ENCODE measurements at regions not wholly inside any gene's neighbourhood (a gene's known extent, or its start where the extent isn't known, plus 50 kb on each side); places are given as distances from the start of the nearest gene placed in this dataset.
A peak's percentile ranks its signal among the peaks of the same experiment; 100 is the strongest.

GRCh38 chr17:79520167-79521165, 90.4 kb downstream of the RBFOX3 start:
- DNase-seq: no peak

DNA sequence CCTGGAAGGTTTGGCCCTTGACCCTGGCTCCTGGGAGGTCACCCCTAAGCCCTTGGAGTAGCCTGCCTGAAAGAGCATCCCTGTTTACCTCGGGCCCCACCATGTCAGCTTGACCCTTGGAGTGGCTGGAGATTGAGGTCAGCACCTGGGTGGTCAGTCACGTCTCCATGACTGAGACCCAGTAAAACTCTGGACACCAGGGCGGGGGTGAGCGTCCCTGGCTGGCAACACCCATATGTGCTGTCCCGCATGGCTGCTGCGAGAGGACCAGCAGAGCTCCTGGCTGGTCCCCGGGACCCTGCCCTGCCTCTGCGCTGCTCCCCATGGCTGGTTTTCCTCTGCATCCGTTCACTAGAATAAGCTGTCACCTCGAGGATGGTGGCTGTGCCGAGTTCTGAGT, 91.2 kb downstream of the RBFOX3 start:
- DNase-seq: no peak

DNA sequence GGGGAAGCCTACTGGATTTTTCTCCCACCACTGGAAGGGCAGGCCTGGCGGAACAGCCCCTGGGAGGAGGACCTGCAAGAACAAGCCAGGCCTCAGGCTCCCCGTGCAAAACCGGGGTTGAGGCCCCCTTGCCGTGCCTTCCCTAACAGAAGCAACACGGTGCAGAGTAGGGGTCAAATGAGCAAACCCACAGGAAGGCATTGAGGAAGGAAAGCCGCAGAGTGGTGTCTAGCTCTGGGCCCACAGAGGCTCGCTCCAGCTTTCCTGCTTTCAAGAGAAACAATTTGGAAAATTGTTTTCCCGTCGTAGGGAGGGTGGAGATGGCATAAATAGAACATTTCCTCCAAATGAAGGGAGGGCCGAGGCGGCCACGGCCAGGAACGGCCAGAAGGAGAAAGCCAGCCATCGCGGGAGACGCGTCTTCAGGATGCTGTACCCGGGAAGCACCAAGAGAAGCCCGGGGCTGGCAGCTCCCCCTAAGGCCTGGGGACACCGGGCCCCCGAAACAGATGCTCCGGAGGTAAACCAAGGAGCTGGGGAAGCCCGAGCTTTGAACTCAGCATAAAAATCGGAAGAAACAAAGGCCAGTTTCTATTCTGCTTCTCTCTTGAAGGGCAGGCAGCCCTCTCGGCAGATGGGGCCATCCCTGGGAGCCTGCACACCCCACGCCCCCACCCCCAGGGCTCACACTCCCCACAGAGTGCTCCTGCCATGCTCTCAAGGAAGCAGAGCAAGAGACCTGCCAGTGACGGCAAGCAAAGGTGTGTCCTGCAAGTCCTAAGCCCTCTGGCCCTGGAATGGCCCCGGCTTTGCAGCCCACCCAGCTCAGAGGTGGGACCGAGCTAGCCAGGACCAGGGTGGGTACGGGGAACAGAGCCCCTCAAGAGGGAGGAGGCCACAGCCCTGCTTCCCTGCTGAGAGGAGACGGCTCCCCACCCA, 92.0 kb downstream of the RBFOX3 start:
- DNase-seq: no peak

DNA sequence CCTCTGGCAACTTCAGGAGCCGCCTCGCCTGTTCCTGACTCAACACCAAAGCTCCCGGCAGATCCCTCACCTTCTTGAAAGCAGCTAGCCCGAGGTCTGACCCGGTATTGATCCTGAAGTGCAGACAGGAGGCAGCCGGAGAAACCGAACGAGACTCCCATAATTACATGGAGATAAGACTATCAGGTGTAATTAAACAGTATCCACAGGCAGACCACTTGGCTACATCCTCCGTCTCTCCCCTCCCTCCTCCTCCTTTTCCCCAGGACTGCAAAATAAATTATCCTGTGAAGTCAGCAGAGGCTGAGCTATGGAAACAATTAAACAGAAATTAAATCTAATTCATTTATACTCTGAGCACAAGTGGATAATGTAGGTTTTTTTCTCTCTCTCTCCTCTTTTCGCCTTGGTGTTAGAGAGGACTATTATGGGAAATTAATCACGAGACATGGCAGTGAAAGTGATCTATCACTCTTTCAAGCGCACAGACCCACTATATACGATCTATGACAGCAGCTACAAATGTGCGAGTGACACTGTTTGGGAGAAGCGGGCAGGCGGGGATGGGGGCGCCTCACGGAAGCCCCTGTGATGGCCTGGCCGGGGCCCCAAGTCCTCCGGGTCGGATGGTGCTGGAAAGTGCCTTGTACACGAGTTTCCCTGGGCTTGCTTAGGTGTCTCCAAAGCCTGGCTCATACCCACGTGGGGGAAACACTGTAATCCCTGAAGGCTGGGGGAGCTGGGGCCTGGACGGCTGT, 92.8 kb downstream of the RBFOX3 start:
- no peak for DNase-seq

DNA sequence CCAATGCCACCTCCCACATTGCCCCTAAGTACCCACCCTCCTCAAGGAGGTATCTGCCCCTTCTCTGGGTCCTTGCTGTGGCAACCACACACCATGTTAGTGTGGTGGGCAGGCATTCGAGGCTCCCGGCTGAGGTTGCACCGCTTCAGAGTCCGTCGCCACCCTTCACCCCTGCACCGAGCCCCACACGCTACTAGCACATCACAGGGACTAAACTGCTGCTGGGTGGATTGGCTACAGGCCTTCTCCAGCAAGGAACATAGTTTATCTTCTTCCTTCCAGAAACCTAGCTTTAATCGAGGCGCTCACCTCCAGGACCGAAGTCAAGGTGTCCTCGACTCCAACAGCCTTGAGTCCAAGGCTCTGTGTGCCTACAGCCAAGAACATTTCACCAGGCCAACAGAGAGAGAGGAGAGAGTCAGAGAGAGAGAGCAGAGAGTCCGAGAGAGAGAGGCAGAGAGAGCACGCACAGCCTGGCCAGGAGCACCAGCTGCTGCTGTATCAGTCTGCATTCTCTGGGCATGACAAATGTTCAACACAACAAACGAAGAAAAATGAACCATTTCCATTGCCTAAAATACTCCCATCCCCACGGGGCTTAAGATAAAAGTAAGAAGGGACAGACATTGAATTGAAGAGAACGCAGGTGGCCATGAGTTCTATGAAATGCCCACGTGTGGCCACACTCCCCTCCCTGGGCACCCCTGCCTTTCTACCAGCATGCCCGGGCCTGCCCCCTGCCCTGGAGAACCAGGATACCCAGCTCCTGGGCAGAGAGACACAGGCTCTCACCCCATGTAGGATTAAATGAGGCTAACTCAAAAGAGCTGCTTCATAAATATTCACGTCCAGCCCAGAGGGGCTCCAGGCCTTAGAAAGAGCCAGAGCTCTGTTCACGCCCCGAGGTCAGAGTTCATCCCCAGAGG, 94.9 kb downstream of the RBFOX3 start:
- DNase-seq: peak; percentile 13

DNA sequence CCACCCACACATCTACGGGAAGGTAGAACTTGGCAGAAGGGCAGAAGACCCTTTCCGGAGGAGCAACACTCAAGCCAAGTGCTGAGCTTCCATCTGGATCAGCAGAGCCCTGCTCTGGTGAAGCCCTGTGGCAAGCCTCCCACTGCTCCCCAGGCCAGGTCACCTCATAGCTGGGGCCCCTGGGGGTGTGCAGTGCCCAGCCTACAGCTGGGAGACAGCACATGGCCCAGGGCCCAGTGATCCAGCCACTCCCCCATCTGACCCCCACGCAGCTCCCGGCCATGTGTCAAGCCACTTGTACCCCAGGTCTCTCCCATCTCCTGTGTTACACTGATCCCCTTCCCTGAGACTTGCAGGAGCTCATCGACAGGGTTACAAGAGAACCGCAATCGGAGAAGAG, 95.7 kb downstream of the RBFOX3 start:
- no peak for DNase-seq

- DNase-seq: no peak
These were observed 96.9 kb downstream of the RBFOX3 start for GRCh38 chr17:79513820-79514535.

GRCh38 chr17:79513206-79513605, 97.6 kb downstream of the RBFOX3 start:
- DNase-seq: no peak

DNA sequence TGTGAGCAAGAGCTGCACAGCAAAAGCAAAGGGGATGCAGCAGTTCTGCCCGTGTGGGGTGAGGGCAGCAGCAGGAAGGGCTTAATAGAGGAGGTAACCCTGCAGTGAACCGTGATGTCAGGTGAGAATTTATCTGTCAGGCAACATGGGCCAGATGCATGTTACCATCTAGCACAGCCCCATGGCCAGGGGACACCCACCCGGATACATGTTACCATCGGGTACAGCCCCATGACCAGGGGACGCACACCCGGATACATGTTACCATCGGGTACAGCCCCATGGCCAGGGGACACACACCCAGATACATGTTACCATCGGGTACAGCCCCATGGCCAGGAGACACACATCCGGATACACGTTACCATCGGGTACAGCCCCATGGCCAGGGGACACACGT, 99.4 kb downstream of the RBFOX3 start:
- DNase-seq: no peak

GRCh38 chr17:79510071-79510470, 100.8 kb downstream of the RBFOX3 start:
- DNase-seq: no peak

GRCh38 chr17:79509490-79509889, 101.4 kb downstream of the RBFOX3 start:
- no peak for DNase-seq

- no peak for DNase-seq
These were observed 101.8 kb downstream of the RBFOX3 start for GRCh38 chr17:79509008-79509407.

- no peak for DNase-seq
These were observed 102.5 kb downstream of the RBFOX3 start for GRCh38 chr17:79508291-79508716.

- no peak for DNase-seq
These were observed 103.9 kb downstream of the RBFOX3 start for GRCh38 chr17:79506955-79507354.

GRCh38 chr17:79506150-79506870, 104.5 kb downstream of the RBFOX3 start:
- DNase-seq: no peak

- DNase-seq: no peak
These were observed 105.7 kb downstream of the RBFOX3 start for GRCh38 chr17:79505199-79505598.

- no peak for DNase-seq
These were observed 106.7 kb downstream of the RBFOX3 start for GRCh38 chr17:79504181-79504605.

GRCh38 chr17:79503126-79503839, 107.6 kb downstream of the RBFOX3 start:
- no peak for DNase-seq

DNA sequence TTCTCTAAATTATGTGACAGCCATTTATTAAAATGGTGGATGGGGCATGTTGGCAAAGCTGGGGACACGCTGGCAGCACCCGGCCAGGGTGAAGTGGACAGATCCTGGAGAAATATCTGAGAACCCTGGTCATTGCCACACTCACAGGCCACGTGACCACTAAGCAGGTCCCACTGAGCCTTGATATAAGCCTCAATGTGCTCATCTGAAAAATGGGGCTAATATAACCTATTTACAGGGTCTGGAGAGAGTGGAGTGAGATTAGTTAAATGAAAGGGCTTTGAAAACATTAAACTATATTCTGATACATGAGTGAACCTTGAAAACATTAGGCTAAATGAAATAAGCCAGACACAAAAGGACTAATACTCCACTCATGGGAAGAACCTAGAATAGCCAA, 108.9 kb downstream of the RBFOX3 start:
- DNase-seq: no peak

Data from NCI-H345 (cell line).